ENCODE measurements at regions not wholly inside any gene's neighbourhood (a gene's known extent, or its start where the extent isn't known, plus 50 kb on each side); places are given as distances from the start of the nearest gene placed in this dataset.

DNA sequence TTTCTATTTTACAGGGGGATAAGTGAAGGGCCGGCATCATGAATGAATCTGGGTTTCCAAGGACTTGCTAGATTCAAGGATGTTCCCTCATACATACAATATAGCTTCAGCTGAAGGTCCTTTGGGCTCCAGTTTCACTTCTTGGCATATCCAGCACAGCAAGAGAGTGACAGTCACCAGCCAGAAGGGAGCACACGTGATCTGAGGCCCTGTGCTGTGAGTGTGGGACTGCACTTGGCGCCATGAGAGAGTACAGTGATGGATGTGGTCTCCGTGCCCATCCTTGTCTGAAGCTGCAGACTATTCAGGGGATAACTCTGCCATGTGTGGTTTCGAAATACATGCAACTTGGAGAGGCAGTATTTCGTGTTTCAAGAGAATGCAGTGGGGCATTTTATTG, 159.7 kb upstream of the DSCAM start:
- no peak for TF ChIP-seq CTCF (IDR thresholded peaks at IDR 0.05; ENCODE audit: insufficient read depth, low read length)
- DNase-seq (ENCODE audit: low read depth): no peak
- H3K4me3 ChIP-seq (ENCODE audit: low read depth, low read length): no peak overlapping the region

GRCh38 chr21:41008351-41008750, 159.6 kb upstream of the BACE2 start:
- no peak for DNase-seq (ENCODE audit: low read depth)
- H3K4me3 ChIP-seq (ENCODE audit: low read depth, low read length): no peak overlapping the region
- TF ChIP-seq CTCF (IDR thresholded peaks at IDR 0.05; ENCODE audit: insufficient read depth, low read length): no peak

DNA sequence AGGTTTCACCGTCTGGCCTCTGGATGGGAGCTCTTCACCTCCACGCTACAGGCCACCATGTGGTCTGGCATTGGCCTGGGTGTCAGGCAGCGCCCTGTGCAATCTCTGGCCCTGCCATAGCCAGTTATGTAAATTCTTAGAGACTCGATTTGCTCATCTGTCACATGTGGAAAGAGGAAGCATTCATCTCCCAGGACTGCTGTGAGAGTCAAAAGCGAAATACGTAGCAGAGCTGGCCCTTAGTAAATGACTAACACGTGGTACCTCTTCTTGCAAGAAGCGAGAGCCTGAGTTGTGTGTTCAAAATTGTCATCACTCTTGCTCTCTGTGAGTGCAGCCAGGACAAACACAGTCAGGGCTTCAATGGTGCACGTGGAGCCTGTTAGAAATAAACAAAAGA, 159.0 kb upstream of the BACE2 start:
- TF ChIP-seq CTCF (IDR thresholded peaks at IDR 0.05; ENCODE audit: insufficient read depth, low read length): no peak
- no peak overlapping the region for H3K4me3 ChIP-seq (ENCODE audit: low read depth, low read length)
- no peak for DNase-seq (ENCODE audit: low read depth)

GRCh38 chr21:41009398-41010100, 158.4 kb upstream of the BACE2 start:
- H3K4me3 ChIP-seq (ENCODE audit: low read depth, low read length): no peak overlapping the region
- DNase-seq (ENCODE audit: low read depth): no peak
- no peak for TF ChIP-seq CTCF (IDR thresholded peaks at IDR 0.05; ENCODE audit: insufficient read depth, low read length)

GRCh38 chr21:41010101-41010435, 157.9 kb upstream of the BACE2 start:
- no peak overlapping the region for H3K4me3 ChIP-seq (ENCODE audit: low read depth, low read length)
- DNase-seq (ENCODE audit: low read depth): no peak
- TF ChIP-seq CTCF (IDR thresholded peaks at IDR 0.05; ENCODE audit: insufficient read depth, low read length): no peak

DNA sequence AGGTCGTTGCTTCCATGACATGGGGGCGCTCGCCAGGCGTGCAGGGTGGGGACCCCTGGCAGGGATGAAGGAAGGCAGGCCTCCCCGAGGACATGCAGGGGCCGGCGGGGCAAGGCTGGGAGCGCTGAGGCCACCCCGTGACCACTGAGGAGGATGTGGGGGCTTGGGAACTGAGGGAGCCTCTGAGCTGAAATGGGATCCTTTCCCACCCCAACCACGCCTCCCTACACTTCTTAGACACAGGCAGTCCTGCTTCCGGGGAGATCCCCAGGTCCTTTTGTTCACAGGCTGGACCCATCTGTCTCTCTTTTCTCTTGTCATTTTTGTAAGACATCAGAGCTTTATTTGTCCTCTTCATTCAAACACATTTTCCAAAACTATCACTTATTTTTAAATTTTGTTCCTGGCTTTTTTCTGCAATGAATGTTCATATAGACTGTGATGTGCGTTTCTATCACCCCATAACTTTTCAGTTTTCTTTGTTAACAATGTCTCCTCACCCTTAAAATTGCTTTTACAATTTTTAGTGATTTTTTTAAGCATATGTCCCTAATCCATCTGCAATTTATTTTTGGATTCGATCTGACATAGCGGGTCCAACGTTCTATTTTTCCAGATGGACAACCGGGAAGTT, 156.7 kb upstream of the BACE2 start:
- H3K4me3 ChIP-seq (ENCODE audit: low read depth, low read length): no peak overlapping the region
- TF ChIP-seq CTCF (IDR thresholded peaks at IDR 0.05; ENCODE audit: insufficient read depth, low read length): no peak
- DNase-seq (ENCODE audit: low read depth): no peak

GRCh38 chr21:41011951-41012366, 156.0 kb upstream of the BACE2 start:
- DNase-seq (ENCODE audit: low read depth): no peak
- no peak overlapping the region for H3K4me3 ChIP-seq (ENCODE audit: low read depth, low read length)
- TF ChIP-seq CTCF (IDR thresholded peaks at IDR 0.05; ENCODE audit: insufficient read depth, low read length): no peak
